ENCODE measurements at regions not wholly inside any gene's neighbourhood (a gene's known extent, or its start where the extent isn't known, plus 50 kb on each side); places are given as distances from the start of the nearest gene placed in this dataset.

DNA sequence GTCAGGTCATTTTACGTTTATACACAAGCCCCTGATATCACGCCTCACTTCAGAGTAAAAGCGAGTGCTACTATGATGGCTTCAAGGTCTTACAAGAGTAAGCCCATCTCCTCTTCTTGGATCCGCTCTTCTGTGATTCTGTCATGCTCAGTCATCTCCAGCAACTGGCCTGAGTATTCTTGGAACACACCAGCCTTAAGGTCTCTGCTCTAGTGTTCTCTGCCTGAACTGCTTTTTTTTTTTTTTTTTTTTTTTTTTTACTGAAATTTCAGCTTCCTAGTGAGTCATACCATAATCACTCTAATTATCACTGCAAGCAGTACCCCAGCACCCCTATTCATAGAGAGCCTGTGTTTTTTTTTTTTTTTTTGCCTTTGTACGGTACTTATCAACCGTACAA, 1228.9 kb downstream of the CNTNAP5 start (continued):
- no peak for TF ChIP-seq MLXIP (CRISPR knock-in tag; IDR thresholded peaks at IDR 0.05; ENCODE audit: borderline replicate concordance)
- TF ChIP-seq MIXL1 (CRISPR knock-in tag; IDR thresholded peaks at IDR 0.05) = no peak
- no peak for TF ChIP-seq KDM5A (IDR thresholded peaks at IDR 0.05; ENCODE audit: borderline replicate concordance, low read length)
- no peak for TF ChIP-seq NONO (IDR thresholded peaks at IDR 0.05)
- TF ChIP-seq NONO (CRISPR knock-in tag; conservative IDR thresholded peaks at IDR 0.05) = no peak
- no peak for TF ChIP-seq RFX3 (CRISPR knock-in tag; IDR thresholded peaks at IDR 0.05)
- TF ChIP-seq ZNF576 (CRISPR knock-in tag; IDR thresholded peaks at IDR 0.05) = no peak
- TF ChIP-seq ZNF746 (CRISPR knock-in tag; IDR thresholded peaks at IDR 0.05) = no peak
- no peak for TF ChIP-seq RELA (CRISPR knock-in tag; IDR thresholded peaks at IDR 0.05)
- TF ChIP-seq SOX5 (CRISPR knock-in tag; IDR thresholded peaks at IDR 0.05; ENCODE audit: borderline replicate concordance) = no peak
- no peak for TF ChIP-seq ZNF10 (CRISPR knock-in tag; IDR thresholded peaks at IDR 0.05; ENCODE audit: borderline replicate concordance, low read depth)

DNA sequence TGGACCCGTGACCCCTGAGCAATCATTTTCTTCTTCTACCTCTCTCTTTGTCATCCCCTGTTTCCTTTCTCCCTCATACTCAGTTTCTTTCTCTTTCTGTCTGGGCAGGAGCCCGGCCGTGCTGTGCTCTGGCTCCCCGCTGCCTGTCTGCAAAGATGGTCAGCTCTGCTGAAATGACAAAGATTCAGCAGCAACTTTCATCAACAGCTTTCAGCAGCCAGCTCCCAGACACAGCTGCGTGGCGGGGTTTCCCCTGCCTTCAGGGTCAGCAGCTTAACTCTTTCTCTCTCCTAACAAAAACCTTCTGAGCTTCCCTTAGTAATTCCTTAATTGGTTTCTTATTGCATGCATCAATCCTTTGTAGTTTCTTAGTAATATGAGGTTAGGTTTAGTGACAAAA, 1234.4 kb downstream of the CNTNAP5 start:
- 20% methylated on average over 6 of the region's 6 CpGs for WGBS (ENCODE audit: low lambda C conversion rate)
- in situ Hi-C loops (cut with HindIII; ENCODE audit: extremely low pct_ligation_motif_present, low pct_unique_long_range_greater_than_20kb) = no loop called here
- Histone ChIP-seq H3K27ac (ENCODE audit: extremely low read length, insufficient read depth, low read length) (no peak overlapping the region), H3K27me3 (ENCODE audit: control insufficient read depth in 1 of 2, insufficient read depth in 2 of 2, low read length in 2 of 2) (no peaks in the 10 kb centered on the region), H3K4me3 (replicated peaks in 1 of 3; ENCODE audit: insufficient read depth in 1 of 3, low read depth in 2 of 3, low read length in 3 of 3) (no peak overlapping the region), H4K20me1 (ENCODE audit: insufficient read depth, low read length) (no peaks in the 10 kb centered on the region), H2AFZ (ENCODE audit: low read length) (no peak overlapping the region), H3K9ac (ENCODE audit: insufficient read depth, low read depth, low read length) (no peak overlapping the region), H3K4me2 (ENCODE audit: low read depth, low read length) (no peak overlapping the region), H3K9me3 (ENCODE audit: low read length) (peaks cover 65% of the 10 kb centered on the region), H3K4me1 (ENCODE audit: insufficient read depth, low read length) (no peaks in the 10 kb centered on the region), H3K79me2 (ENCODE audit: insufficient read depth, low read length) (no peaks in the 10 kb centered on the region), H3K36me3 (replicated peaks in 1 of 2; ENCODE audit: control insufficient read depth in 1 of 2, insufficient read depth in 2 of 2, low read length in 2 of 2) (no peaks in the 10 kb centered on the region)
- intact Hi-C loops (cut with micrococcal nuclease; ENCODE audit: unreplicated experiment) = no loop called here
- TF ChIP-seq CEBPB (IDR thresholded peaks at IDR 0.05; ENCODE audit: borderline replicate concordance, low read depth, low read length) (no peak), CBX2 (IDR thresholded peaks at IDR 0.05; ENCODE audit: low read depth, low read length) (no peak), CBX2 (CRISPR knock-in tag; IDR thresholded peaks at IDR 0.05; ENCODE audit: low read depth) (no peak), ZNF329 (CRISPR knock-in tag; IDR thresholded peaks at IDR 0.05; ENCODE audit: low read depth) (no peak), ZSCAN31 (CRISPR knock-in tag; IDR thresholded peaks at IDR 0.05; ENCODE audit: low read depth) (no peak)
- TF ChIP-seq, protein P1, sequence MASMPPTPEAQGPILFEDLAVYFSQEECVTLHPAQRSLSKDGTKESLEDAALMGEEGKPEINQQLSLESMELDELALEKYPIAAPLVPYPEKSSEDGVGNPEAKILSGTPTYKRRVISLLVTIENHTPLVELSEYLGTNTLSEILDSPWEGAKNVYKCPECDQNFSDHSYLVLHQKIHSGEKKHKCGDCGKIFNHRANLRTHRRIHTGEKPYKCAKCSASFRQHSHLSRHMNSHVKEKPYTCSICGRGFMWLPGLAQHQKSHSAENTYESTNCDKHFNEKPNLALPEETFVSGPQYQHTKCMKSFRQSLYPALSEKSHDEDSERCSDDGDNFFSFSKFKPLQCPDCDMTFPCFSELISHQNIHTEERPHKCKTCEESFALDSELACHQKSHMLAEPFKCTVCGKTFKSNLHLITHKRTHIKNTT (CRISPR knock-in tag; IDR thresholded peaks at IDR 0.05) = no peak
- POLR2A ChIA-PET = no interaction called here
- CTCF ChIA-PET (ENCODE audit: low intra/inter-chr PET ratio, low total read pairs) = no interaction called here
- ATAC-seq (no peak), FAIRE-seq (no peak), DNase-seq (ENCODE audit: low spot score) (no peak)
- BruUV-seq (replicated peaks) = no TSS peak

Measured in HepG2 (cell line).